Testis (tissue), 2 donors: ENCODE measurements at regions not wholly inside any gene's neighbourhood (a gene's known extent, or its start where the extent isn't known, plus 50 kb on each side); places are given as distances from the start of the nearest gene placed in this dataset.

ENCODE experiments used
- DNase-seq: peaks from one replicate; pipeline ENCODE4 v3.0.0-alpha.2; 2019
- H3K27ac ChIP-seq, 2 donors: fragments of 200-600 bp; sonication (generic); one replicate each; pipeline ENCODE4 v1.5.1; 2019
- H3K27me3 ChIP-seq: fragments of 200-600 bp; sonication (generic); one replicate; pipeline ENCODE4 v1.5.1; 2019
- H3K36me3 ChIP-seq: fragments of 200-600 bp; sonication (generic); one replicate; pipeline ENCODE4 v1.5.1; 2017; ENCODE audit warnings: low read depth; ENCODE audit errors: missing control alignments
- H3K4me1 ChIP-seq: fragments of 200-600 bp; sonication (generic); one replicate; pipeline ENCODE4 v1.5.1; 2019
- H3K4me3 ChIP-seq, 2 donors: fragments of 200-600 bp; sonication (generic); one replicate each; pipeline ENCODE4 v1.5.1; 2017 to 2019
- H3K9me3 ChIP-seq: fragments of 200-600 bp; sonication (generic); one replicate; pipeline ENCODE4 v1.5.1; 2017
- CTCF ChIP-seq, 3 experiments: fragments of 450-650 bp in 2 of 3; fragments of 200-600 bp in 1 of 3; sonication (generic) in 1 of 3; IDR thresholded peaks; one replicate each; pipeline ENCODE4 v1.5.1; 2016 to 2019; ENCODE audit warnings: antibody characterized with exemption in 3 of 3, mild to moderate bottlenecking in 2 of 3, moderate library complexity in 1 of 3
- POLR2A ChIP-seq: fragments of 450-650 bp; IDR thresholded peaks from one replicate; pipeline ENCODE4 v1.6.1; 2017; ENCODE audit warnings: antibody characterized with exemption, mild to moderate bottlenecking, moderate library complexity
- WGBS, 2 donors: methylation state at CpG; one replicate each; pipeline ENCODE4 v1.1.5; 2018; 5-methylcytosine and 5-hydroxymethylcytosine counted together
- intact Hi-C: fragments of 100-400 bp; cut with DNase I; formaldehyde crosslinking; loops from one replicate; pipeline ENCODE4 v1.15.1; 2023; ENCODE audit warnings: low total_unique reads

- intact Hi-C loops = no loop called here
- no peaks in the 10 kb centered on the region for H3K4me1 ChIP-seq
- 78 to 89% methylated on average over 3 of the region's 3 CpGs for WGBS, 2 donors
Measured at GRCh38 chr5:164000819-164001218, 495.4 kb downstream of the MAT2B start.

GRCh38 chr5:164002214-164002613 lies 496.8 kb downstream of the MAT2B start:
- TF ChIP-seq CTCF (IDR thresholded peaks at IDR 0.05) (no peak), POLR2A (no peak)
- no peaks in the 10 kb centered on the region for H3K4me1 ChIP-seq
- intact Hi-C loops = no loop called here
- H3K36me3 ChIP-seq = no peaks in the 10 kb centered on the region
- WGBS, 2 donors = 64 to 70% methylated on average over 3 of the region's 3 CpGs
- no peak overlapping the region for H3K4me3 ChIP-seq
- H3K9me3 ChIP-seq = no peaks in the 10 kb centered on the region
- no peak overlapping the region for H3K27ac ChIP-seq
- DNase-seq = no peak
- H3K27me3 ChIP-seq = no peaks in the 10 kb centered on the region

More at GRCh38 chr5:164000819-164001218, 495.4 kb downstream of the MAT2B start:
- TF ChIP-seq POLR2A = no peak
- TF ChIP-seq CTCF (IDR thresholded peaks at IDR 0.05) = no peak
- Histone ChIP-seq H3K27me3 (no peaks in the 10 kb centered on the region), H3K9me3 (no peaks in the 10 kb centered on the region), H3K27ac (no peak overlapping the region), H3K36me3 (no peaks in the 10 kb centered on the region), H3K4me3 (no peak overlapping the region)
- DNase-seq = no peak

GRCh38 chr5:164002628-164003027 lies 497.2 kb downstream of the MAT2B start:
- intact Hi-C loops = no loop called here
- Histone ChIP-seq H3K9me3 (no peaks in the 10 kb centered on the region), H3K36me3 (no peaks in the 10 kb centered on the region), H3K4me1 (no peaks in the 10 kb centered on the region), H3K27me3 (no peaks in the 10 kb centered on the region), H3K27ac (no peak overlapping the region), H3K4me3 (no peak overlapping the region)
- WGBS, 2 donors = 85 to 90% methylated on average over 3 of the region's 3 CpGs
- no peak for DNase-seq
- no peak for TF ChIP-seq CTCF (IDR thresholded peaks at IDR 0.05)
- no peak for TF ChIP-seq POLR2A

GRCh38 chr5:164005071-164005470 lies 499.7 kb downstream of the MAT2B start:
- intact Hi-C loops = no loop called here
- no peaks in the 10 kb centered on the region for H3K9me3 ChIP-seq

More at GRCh38 chr5:164005071-164005470, 499.7 kb downstream of the MAT2B start:
- H3K4me1 ChIP-seq = no peaks in the 10 kb centered on the region
- no peak for DNase-seq
- H3K27ac ChIP-seq = no peak overlapping the region
- no peak overlapping the region for H3K4me3 ChIP-seq
- H3K36me3 ChIP-seq = no peaks in the 10 kb centered on the region
- H3K27me3 ChIP-seq = no peaks in the 10 kb centered on the region
- TF ChIP-seq CTCF (IDR thresholded peaks at IDR 0.05) (no peak), POLR2A (no peak)
- 67 to 68% methylated on average over 1 of the region's 1 CpG for WGBS, 2 donors
